KOPT-K1 (cell line): ENCODE measurements at regions not wholly inside any gene's neighbourhood (a gene's known extent, or its start where the extent isn't known, plus 50 kb on each side); places are given as distances from the start of the nearest gene placed in this dataset.

Experiments used
- H3K27ac ChIP-seq: fragments of 200-600 bp; sonication (generic); 2 replicates; pipeline ENCODE4 v1.5.1; 2016; ENCODE audit warnings: antibody characterized with exemption, mild to moderate bottlenecking, low read depth, low read length; ENCODE audit not compliant: poor library complexity, severe bottlenecking
- H3K36me3 ChIP-seq: fragments of 200-600 bp; sonication (generic); 2 replicates; pipeline ENCODE4 v1.5.1; 2017; ENCODE audit warnings: antibody characterized with exemption, mild to moderate bottlenecking, low read length, moderate library complexity; ENCODE audit not compliant: insufficient read depth
- H3K9me3 ChIP-seq: fragments of 200-600 bp; sonication (generic); 2 replicates; pipeline ENCODE4 v1.5.1; 2017; ENCODE audit warnings: antibody characterized with exemption, low read length, mild to moderate bottlenecking; ENCODE audit not compliant: insufficient read depth, poor library complexity, severe bottlenecking

DNA sequence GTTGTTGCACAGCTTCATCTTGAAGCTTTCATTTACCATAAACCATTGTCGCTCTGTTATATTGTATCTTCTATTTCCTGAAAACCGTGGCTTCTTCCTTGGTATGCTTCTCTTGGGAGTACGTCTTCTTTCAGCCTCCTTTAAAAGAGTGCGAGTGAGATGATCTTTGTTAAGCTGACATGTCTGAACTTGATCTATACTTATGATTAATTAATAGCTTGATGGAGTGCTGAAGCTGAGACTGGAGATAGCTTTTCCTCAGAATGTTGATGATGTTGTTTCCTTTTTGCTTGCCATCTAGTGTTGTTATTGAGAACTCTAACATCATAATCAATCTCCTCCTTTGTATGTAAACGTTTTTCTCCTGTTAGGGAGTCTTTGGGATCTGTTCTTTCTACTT is 529.3 kb upstream of the SPRY2 start:
- H3K27ac ChIP-seq: no peak overlapping the region
- H3K36me3 ChIP-seq: no peaks in the 10 kb centered on the region
- H3K9me3 ChIP-seq: no peaks in the 10 kb centered on the region

DNA sequence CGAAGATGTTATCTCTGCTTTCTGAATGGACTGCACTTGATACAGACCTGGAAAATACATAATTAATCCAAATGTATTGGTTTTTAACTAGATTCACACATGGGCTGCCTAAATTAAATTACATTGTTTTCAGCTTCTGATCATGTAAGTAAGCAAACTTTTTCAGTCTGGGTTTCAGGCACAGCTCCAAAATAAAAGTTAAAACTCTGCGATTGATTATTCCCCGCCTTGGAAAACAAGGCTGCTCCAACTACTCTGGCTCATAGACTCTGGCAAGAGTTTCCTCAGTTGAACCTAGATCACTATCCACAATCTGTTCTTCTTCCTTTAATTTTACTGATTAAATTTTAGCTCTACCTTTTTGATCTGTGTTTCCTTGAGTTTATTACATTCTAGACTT is 526.0 kb upstream of the SPRY2 start:
- H3K9me3 ChIP-seq: no peaks in the 10 kb centered on the region
- no peak overlapping the region for H3K27ac ChIP-seq
- H3K36me3 ChIP-seq: no peaks in the 10 kb centered on the region

DNA sequence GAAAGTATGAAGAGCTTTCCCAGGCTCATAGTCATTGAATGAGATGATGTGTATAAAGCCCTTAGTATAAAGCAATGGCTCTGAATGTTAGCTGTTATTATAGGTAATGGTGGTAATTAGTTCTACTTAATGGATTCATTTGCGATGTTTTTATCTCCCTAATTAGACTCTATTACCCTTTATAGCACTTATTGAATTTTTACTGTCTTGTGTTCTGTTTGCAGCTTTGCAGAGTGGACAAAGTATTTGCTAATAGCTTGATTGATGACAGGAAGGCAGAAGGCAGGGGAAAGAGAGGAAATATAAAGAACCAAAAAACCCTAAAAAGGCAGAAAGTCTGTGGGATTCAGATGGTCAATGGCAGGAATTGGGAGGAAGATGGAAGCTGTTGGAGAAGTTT is 524.4 kb upstream of the SPRY2 start:
- Histone ChIP-seq H3K9me3 (no peaks in the 10 kb centered on the region), H3K27ac (no peak overlapping the region), H3K36me3 (no peaks in the 10 kb centered on the region)

DNA sequence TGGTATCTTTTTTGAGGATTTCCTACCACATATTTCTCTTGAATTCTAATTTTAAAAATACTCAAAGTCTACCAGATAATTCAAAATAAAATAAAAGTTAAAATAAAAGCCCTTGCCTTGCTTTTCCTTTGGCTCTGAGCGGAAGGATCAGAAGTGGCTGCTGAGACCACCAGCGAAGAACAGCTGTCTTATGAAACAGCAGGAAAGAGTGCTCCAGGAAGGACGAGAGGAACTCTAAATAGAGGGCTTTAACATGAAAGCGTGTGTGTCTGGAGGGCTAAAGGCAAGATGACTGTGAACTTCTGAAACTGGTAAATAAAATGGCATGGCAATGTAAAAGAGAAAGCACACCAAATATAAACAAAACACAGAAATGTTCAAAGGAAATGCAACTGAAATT is 521.5 kb upstream of the SPRY2 start:
- H3K27ac ChIP-seq: no peak overlapping the region
- no peaks in the 10 kb centered on the region for H3K9me3 ChIP-seq
- no peaks in the 10 kb centered on the region for H3K36me3 ChIP-seq

DNA sequence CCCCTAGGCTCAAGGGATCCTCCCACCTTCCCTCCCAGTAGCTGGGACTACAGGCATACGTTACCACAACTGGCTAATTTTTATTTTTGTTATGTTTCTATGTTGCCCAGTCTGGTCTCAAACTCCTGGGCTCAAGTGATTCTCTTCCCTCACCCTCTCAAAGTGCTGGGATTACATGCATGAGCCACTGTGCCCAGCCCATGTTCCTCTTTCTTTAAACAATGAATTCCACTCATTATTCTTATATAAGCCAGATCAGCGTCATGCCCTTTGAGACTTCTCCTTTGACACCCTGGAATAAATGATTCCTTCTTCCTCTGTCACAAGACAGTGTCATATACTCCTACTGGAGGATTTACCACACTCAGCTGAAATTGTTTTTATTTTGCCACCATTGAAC is 519.9 kb upstream of the SPRY2 start:
- Histone ChIP-seq H3K36me3 (no peaks in the 10 kb centered on the region), H3K9me3 (no peaks in the 10 kb centered on the region), H3K27ac (no peak overlapping the region)

DNA sequence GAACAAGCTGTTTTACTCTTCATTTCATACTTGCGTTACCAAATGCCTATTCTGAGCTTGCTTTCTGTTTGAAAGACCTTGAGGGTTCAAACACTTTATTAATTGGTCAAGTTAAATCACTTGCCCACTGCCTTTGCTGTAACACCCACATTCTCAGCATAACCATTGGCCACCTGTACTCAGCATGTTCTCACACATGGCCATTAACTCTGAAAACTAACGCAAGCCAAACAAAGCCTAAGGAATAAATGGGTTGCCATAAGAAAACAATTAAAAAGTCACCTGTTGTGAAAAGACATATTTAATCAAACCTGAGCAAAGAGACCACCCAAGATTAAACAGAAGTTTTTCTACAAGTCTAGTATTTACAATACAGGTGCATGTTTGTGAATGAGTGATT is 517.2 kb upstream of the SPRY2 start:
- H3K27ac ChIP-seq: no peak overlapping the region
- H3K9me3 ChIP-seq: no peaks in the 10 kb centered on the region
- H3K36me3 ChIP-seq: no peaks in the 10 kb centered on the region

DNA sequence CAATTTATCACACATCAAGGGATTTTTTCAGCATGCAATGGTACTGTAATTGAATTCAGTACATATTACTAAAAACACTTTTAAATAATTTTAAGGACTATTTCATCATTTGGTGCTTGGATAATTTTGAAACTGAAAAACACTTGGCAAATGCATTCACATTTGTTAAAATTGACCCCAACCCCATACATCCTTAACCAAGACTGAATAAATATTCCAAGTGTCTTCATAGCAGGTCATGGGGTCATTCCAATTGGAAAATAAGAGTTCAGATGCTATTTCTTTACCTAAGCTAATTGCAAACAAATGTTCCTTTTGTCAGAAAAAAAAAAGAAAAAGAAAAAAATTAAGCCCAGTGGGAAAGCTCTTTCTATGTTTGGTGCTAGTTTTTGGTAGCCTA is 516.4 kb upstream of the SPRY2 start:
- no peaks in the 10 kb centered on the region for H3K36me3 ChIP-seq
- H3K9me3 ChIP-seq: no peaks in the 10 kb centered on the region
- H3K27ac ChIP-seq: no peak overlapping the region

DNA sequence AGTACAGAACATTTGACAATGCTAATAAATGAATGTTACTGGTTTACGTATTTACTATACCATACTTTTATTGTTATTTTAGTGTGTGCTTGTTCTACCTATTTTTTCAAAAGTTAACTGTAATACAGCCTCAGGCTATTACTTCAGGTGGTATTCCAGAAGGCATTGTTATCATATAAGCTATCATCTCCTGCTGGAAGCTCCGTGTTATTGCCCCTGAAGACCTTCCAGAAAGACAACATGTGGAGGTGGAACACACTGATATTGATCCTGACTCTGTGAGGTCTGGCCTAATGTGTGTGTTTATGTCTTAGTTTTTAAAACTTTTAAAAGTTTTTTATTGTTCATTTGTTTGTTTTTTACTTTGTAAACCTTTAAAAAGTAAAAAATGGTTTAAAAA is 509.8 kb upstream of the SPRY2 start:
- no peaks in the 10 kb centered on the region for H3K36me3 ChIP-seq
- H3K27ac ChIP-seq: no peak overlapping the region
- no peaks in the 10 kb centered on the region for H3K9me3 ChIP-seq

DNA sequence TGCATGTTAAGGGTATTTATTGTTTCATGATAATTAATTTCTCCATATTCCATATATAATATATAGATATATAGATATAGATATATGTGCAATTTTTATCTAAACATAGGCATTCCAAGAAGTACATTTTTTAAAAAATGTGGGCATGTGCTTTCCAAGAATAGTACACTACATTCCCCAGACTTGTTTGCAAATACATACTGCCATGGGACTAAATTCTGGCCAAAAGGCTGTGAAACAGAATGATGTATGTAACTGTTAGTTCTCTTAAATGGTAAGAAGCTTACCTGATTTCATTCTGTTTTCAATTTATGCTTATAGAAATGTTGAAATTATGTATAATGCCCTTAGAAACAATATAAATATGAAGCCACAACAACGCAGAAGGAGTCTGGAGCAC is 503.2 kb upstream of the SPRY2 start:
- Histone ChIP-seq H3K27ac (no peak overlapping the region), H3K9me3 (no peaks in the 10 kb centered on the region), H3K36me3 (no peaks in the 10 kb centered on the region)

DNA sequence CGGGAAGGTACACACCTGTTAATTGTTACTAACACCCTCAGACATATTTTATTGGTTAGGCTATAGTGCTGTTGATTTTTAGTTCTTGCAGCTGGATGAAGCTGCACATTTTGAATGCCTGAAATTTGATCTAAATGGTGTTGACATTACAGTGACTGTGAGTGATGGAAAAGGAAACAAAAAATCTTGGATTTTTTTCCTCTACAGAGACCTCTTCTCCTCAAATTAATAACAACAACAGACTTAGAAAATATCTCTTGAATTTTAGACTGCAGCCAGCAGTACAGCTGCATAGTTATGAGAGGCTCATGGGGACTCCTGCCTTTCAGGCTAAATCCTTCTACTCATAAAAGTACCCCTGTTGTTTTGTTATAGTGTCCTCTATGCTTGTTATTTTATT is 500.5 kb upstream of the SPRY2 start:
- no peak overlapping the region for H3K27ac ChIP-seq
- no peaks in the 10 kb centered on the region for H3K36me3 ChIP-seq
- no peaks in the 10 kb centered on the region for H3K9me3 ChIP-seq

DNA sequence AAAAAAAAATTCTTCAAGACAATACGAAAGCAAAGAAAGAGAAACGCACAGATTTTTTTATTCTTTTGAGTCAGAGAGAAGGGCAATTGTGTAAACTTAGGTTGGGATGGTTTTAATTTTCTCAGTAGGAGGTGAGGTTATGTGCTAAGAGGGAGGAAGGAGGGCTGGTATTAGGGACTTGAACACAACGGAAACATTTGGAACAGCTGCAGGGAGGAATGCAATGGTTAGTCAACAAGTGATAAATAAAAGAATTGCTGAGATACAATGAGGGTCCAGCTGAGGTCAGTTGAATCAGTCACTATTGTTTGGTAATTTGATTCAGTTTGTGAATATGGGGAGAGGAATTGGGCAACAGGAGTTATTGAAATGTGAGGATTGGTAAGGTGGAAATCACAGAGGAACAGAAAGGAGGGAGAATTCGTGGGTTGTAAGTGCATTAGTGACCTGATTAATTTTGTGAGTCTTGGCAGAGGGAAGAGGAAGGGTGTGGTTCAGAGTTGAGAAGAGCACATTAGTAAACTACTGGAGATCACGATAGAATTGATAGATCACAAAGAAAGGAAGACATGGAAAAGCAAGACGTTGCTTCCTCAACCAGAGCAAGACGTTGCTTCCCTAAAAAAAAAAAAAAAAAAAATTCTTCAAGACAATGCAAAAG is 499.5 kb upstream of the SPRY2 start:
- H3K27ac ChIP-seq: no peak overlapping the region
- H3K36me3 ChIP-seq: no peaks in the 10 kb centered on the region
- no peaks in the 10 kb centered on the region for H3K9me3 ChIP-seq

DNA sequence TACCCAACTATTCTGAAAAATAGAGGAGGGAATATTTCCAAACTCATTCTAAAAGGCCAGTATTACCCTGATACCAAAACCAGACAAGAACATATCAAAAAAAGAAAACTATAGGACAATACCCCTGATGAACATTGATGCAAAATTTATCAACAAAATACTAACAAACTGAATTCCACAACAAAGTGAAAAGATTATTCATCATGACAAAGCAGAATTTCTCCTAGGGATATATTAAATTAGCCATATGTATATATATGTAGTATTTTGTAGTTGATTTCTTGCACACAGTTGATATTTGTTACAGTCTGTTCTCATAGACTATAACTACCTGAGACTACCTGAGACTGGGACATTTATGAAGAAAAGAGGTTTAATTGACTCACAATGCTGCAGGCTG is 495.0 kb upstream of the SPRY2 start:
- Histone ChIP-seq H3K9me3 (no peaks in the 10 kb centered on the region), H3K27ac (no peak overlapping the region), H3K36me3 (no peaks in the 10 kb centered on the region)

DNA sequence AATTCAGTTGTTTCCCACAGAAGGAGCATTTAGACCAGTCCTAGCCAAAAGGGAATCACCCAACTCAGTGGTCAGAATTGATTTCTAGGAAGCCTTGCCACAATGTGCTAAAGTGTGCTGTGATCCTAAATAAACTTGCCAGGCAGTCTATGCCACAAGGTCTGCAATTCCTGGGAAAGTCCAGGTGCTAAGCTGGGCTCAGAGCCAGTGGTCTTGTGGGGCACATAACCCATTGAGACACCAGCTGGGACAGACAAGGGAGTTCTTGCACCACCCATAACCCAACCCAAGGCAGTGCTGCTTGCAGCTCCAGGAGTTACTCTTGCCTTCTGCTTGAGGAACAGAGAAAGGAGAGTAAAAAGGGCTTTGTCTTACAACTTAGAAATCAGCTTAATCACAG is 489.5 kb upstream of the SPRY2 start:
- no peaks in the 10 kb centered on the region for H3K36me3 ChIP-seq
- no peaks in the 10 kb centered on the region for H3K9me3 ChIP-seq
- no peak overlapping the region for H3K27ac ChIP-seq

DNA sequence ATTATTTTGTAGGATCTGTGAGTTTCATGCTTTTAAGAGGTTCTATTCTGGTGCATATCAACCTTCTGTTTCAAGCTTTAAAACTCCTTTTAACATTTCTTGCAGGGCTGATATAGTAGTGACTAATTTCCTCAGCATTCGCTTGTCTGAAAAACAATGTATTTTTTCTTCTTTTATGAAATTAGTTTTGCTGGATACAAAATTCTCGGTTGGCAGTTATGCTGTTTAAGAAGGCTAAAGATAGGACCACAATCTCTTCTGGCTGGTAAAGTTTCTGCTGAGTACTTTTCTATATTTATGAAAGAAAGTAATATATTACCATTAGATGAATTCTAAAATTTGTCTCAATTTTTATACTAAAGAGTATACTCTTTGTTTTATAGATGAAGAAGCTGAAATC is 487.8 kb upstream of the SPRY2 start:
- no peaks in the 10 kb centered on the region for H3K9me3 ChIP-seq
- no peaks in the 10 kb centered on the region for H3K36me3 ChIP-seq
- H3K27ac ChIP-seq: no peak overlapping the region

DNA sequence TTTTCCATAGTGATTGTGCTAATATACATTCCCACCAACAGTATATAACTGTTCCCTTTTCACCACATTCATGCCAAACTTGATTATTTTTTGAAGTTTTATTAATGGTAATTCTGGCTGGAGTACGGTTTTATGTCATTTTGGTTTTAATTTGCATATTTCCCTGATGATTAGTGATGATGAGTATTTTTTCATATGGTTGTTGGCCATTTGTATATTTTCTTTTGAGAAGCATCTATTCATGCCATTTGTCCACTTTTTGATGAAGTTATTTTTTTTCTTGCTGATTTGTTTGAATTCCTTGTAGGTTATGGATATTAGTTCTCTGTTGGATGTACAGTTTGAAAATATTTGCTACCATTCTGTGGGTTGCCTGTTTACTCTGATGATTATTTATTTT is 484.4 kb upstream of the SPRY2 start:
- H3K9me3 ChIP-seq: no peaks in the 10 kb centered on the region
- no peak overlapping the region for H3K27ac ChIP-seq
- no peaks in the 10 kb centered on the region for H3K36me3 ChIP-seq

DNA sequence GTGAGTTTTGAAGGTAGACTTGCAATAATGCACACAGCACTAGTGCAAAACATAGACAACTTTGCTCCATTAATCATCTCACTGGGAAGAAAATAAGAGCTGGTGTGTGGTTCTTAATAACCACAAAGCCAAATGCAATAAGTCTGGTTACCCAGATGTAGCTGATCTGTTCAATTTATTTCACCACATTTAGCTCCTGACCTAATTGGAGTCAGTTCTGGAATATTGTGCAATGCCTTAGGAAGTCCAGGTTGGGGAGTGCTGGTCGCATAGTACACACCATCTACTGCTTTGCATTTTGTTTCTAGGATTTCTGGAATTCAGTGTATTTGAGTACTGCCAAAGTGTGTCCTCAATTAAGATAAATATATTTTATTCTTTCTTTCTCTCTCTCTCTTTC is 483.3 kb upstream of the SPRY2 start:
- no peaks in the 10 kb centered on the region for H3K36me3 ChIP-seq
- no peak overlapping the region for H3K27ac ChIP-seq
- no peaks in the 10 kb centered on the region for H3K9me3 ChIP-seq

DNA sequence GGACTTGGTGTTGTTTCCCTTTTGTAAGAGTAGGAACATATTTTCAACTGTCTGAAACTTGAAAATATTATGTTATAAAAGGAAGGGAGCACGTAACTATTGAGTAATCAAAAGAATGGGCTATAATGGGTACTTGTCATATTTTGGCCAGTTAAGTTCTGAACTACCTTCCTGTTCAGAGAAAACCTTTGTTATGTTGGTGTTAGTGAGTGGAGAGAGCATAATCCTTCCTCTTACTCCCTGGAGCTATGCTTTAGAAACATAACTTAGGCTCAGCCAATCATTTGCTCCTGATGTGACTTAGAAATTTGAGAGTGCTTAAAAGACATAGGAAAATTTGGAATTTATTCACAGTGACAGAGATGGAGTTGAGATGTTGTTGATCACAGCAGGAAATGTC is 482.5 kb upstream of the SPRY2 start:
- H3K36me3 ChIP-seq: no peaks in the 10 kb centered on the region
- H3K9me3 ChIP-seq: no peaks in the 10 kb centered on the region
- H3K27ac ChIP-seq: no peak overlapping the region
